ENCODE measurements at regions not wholly inside any gene's neighbourhood (a gene's known extent, or its start where the extent isn't known, plus 50 kb on each side); places are given as distances from the start of the nearest gene placed in this dataset.

GRCh38 chr2:125160947-125161346, 1135.9 kb downstream of the CNTNAP5 start:
- Histone ChIP-seq H3K4me1 (ENCODE audit: insufficient read depth) (no peaks in the 10 kb centered on the region), H3K27me3 (no peaks in the 10 kb centered on the region), H3K4me3 (no peak overlapping the region), H4K20me1 (ENCODE audit: insufficient read depth, poor library complexity, severe bottlenecking) (no peaks in the 10 kb centered on the region), H3K36me3 (replicated peaks; ENCODE audit: insufficient read depth, low read depth) (no peaks in the 10 kb centered on the region), H3K4me2 (no peak overlapping the region), H3K79me2 (no peaks in the 10 kb centered on the region), H3K27ac (no peak overlapping the region), H3K9me2 (replicated peaks; ENCODE audit: insufficient read depth) (no peaks in the 10 kb centered on the region), H3K9me3 (ENCODE audit: low read depth) (no peaks in the 10 kb centered on the region), H2AFZ (no peak overlapping the region)
- no peak for DNase-seq (ENCODE audit: low spot score)
- TF ChIP-seq CTCF (IDR thresholded peaks at IDR 0.05; ENCODE audit: poor library complexity): no peak
- TF ChIP-seq EZH2 (IDR thresholded peaks at IDR 0.05; ENCODE audit: borderline replicate concordance): no peak
- no peak for TF ChIP-seq EZH2phosphoT487 (IDR thresholded peaks at IDR 0.05; ENCODE audit: low read depth, severe bottlenecking, unreplicated experiment)
- WGBS (ENCODE audit: low lambda C conversion rate, missing lambda C conversion rate): 94% methylated on average over 3 of the region's 3 CpGs

GRCh38 chr2:125167152-125167551, 1142.1 kb downstream of the CNTNAP5 start:
- Histone ChIP-seq H3K4me3 (no peak overlapping the region), H3K27ac (no peak overlapping the region), H3K27me3 (no peaks in the 10 kb centered on the region), H3K4me2 (no peak overlapping the region), H3K9me3 (ENCODE audit: low read depth) (no peaks in the 10 kb centered on the region), H3K36me3 (replicated peaks; ENCODE audit: insufficient read depth, low read depth) (no peaks in the 10 kb centered on the region), H3K9me2 (replicated peaks; ENCODE audit: insufficient read depth) (no peaks in the 10 kb centered on the region), H3K79me2 (no peaks in the 10 kb centered on the region), H3K4me1 (ENCODE audit: insufficient read depth) (no peaks in the 10 kb centered on the region), H4K20me1 (ENCODE audit: insufficient read depth, poor library complexity, severe bottlenecking) (no peaks in the 10 kb centered on the region), H2AFZ (no peak overlapping the region)
- no peak for TF ChIP-seq EZH2 (IDR thresholded peaks at IDR 0.05; ENCODE audit: borderline replicate concordance)
- TF ChIP-seq CTCF (IDR thresholded peaks at IDR 0.05; ENCODE audit: poor library complexity): no peak
- no peak for TF ChIP-seq EZH2phosphoT487 (IDR thresholded peaks at IDR 0.05; ENCODE audit: low read depth, severe bottlenecking, unreplicated experiment)
- DNase-seq (ENCODE audit: low spot score): no peak
- WGBS (ENCODE audit: low lambda C conversion rate, missing lambda C conversion rate): 61% methylated on average over 2 of the region's 2 CpGs

- no peak for TF ChIP-seq EZH2phosphoT487 (IDR thresholded peaks at IDR 0.05; ENCODE audit: low read depth, severe bottlenecking, unreplicated experiment)
- TF ChIP-seq CTCF (IDR thresholded peaks at IDR 0.05; ENCODE audit: poor library complexity): no peak
- no peak for TF ChIP-seq EZH2 (IDR thresholded peaks at IDR 0.05; ENCODE audit: borderline replicate concordance)
- H3K79me2 ChIP-seq: no peaks in the 10 kb centered on the region
- no peak overlapping the region for H3K27ac ChIP-seq
- H3K4me1 ChIP-seq (ENCODE audit: insufficient read depth): no peaks in the 10 kb centered on the region
- H3K4me2 ChIP-seq: no peak overlapping the region
- H3K9me2 ChIP-seq (replicated peaks; ENCODE audit: insufficient read depth): no peaks in the 10 kb centered on the region
- H3K36me3 ChIP-seq (replicated peaks; ENCODE audit: insufficient read depth, low read depth): no peaks in the 10 kb centered on the region
- H2AFZ ChIP-seq: no peak overlapping the region
- no peaks in the 10 kb centered on the region for H4K20me1 ChIP-seq (ENCODE audit: insufficient read depth, poor library complexity, severe bottlenecking)
- no peak overlapping the region for H3K4me3 ChIP-seq
- no peaks in the 10 kb centered on the region for H3K9me3 ChIP-seq (ENCODE audit: low read depth)
- DNase-seq (ENCODE audit: low spot score): no peak
- H3K27me3 ChIP-seq: no peaks in the 10 kb centered on the region
Observed at GRCh38 chr2:125167820-125168219, 1142.7 kb downstream of the CNTNAP5 start.

- Histone ChIP-seq H3K27me3 (no peaks in the 10 kb centered on the region), H3K4me1 (ENCODE audit: insufficient read depth) (no peaks in the 10 kb centered on the region), H3K9me3 (ENCODE audit: low read depth) (no peaks in the 10 kb centered on the region), H3K4me2 (no peak overlapping the region), H3K4me3 (no peak overlapping the region), H4K20me1 (ENCODE audit: insufficient read depth, poor library complexity, severe bottlenecking) (no peaks in the 10 kb centered on the region), H2AFZ (no peak overlapping the region), H3K9me2 (replicated peaks; ENCODE audit: insufficient read depth) (no peaks in the 10 kb centered on the region), H3K36me3 (replicated peaks; ENCODE audit: insufficient read depth, low read depth) (no peaks in the 10 kb centered on the region), H3K79me2 (no peaks in the 10 kb centered on the region), H3K27ac (no peak overlapping the region)
- 86% methylated on average over 2 of the region's 2 CpGs for WGBS (ENCODE audit: low lambda C conversion rate, missing lambda C conversion rate)
- no peak for TF ChIP-seq EZH2 (IDR thresholded peaks at IDR 0.05; ENCODE audit: borderline replicate concordance)
- no peak for DNase-seq (ENCODE audit: low spot score)
Observed at GRCh38 chr2:125168442-125168841, 1143.4 kb downstream of the CNTNAP5 start.
